HepG2 (cell line): ENCODE measurements at regions not wholly inside any gene's neighbourhood (a gene's known extent, or its start where the extent isn't known, plus 50 kb on each side); places are given as distances from the start of the nearest gene placed in this dataset.

Source experiments
- ARNTL ChIP-seq: sonication (generic); formaldehyde crosslinking; IDR thresholded peaks from 2 replicates; pipeline ENCODE4 v1.4.0; 2020; ENCODE audit warnings: mild to moderate bottlenecking, missing genetic modification reagents
- GABPA ChIP-seq, 2 experiments: IDR thresholded peaks; 2 replicates each; pipeline ENCODE4 v1.6.1; 2011 to 2016; ENCODE audit warnings: low read depth in 2 of 2, low read length in 1 of 2, missing biosample characterization in 1 of 2, missing genetic modification characterization in 1 of 2
- MLLT10 ChIP-seq: sonication (generic); formaldehyde crosslinking; IDR thresholded peaks from 2 replicates; pipeline ENCODE4 v1.4.0; 2020; ENCODE audit warnings: missing genetic modification reagents
- NR1H2 ChIP-seq: sonication (generic); formaldehyde crosslinking; IDR thresholded peaks from 2 replicates; pipeline ENCODE4 v1.8.1; 2022; ENCODE audit warnings: low read depth, missing genetic modification reagents, borderline replicate concordance
- TAF1 ChIP-seq: sonication (generic); formaldehyde crosslinking; IDR thresholded peaks from 2 replicates; pipeline ENCODE4 v1.4.0; 2020; ENCODE audit warnings: missing genetic modification reagents
- ZEB1 ChIP-seq: IDR thresholded peaks from 2 replicates; pipeline ENCODE4 v1.6.1; 2012; ENCODE audit warnings: mild to moderate bottlenecking, low read depth, inconsistent platforms; ENCODE audit not compliant: insufficient replicate concordance
- ZNF501 ChIP-seq: sonication (generic); formaldehyde crosslinking; IDR thresholded peaks from 2 replicates; pipeline ENCODE4 v1.5.1; 2020; ENCODE audit warnings: mild to moderate bottlenecking, moderate library complexity, missing genetic modification reagents
- TF ChIP-seq, protein P1 (sequence below): IDR thresholded peaks from 2 replicates; pipeline ENCODE4 v1.6.1; 2016; ENCODE audit warnings: missing compliant biosample characterization, missing genetic modification reagents, borderline replicate concordance
- TF ChIP-seq, protein P2 (sequence below): sonication (generic); formaldehyde crosslinking; IDR thresholded peaks from 2 replicates; pipeline ENCODE4 v1.5.0; 2020; ENCODE audit warnings: mild to moderate bottlenecking, missing genetic modification reagents, moderate library complexity
- TF ChIP-seq, protein P3 (sequence below): IDR thresholded peaks from 2 replicates; pipeline ENCODE4 v1.6.1; 2016

DNA sequence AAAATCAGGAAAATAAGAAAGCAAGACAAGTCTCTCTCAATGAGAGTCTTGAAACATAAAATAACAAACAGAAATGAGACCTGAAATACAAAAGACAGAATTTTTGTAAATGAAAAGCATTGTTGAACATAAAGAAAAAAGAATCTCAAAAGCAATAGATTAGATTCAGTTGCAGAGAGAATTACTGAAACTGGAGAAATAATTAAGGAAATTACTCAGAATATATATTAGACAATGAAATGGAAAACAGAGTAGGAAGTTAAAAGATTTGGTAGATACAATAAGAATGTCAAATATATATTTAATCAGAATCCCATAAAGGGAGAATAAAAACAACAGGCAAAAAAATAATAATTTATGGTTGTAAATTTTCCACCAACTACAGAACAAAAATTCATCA is 308.3 kb downstream of the CRPPA start:
- TF ChIP-seq, protein P1, sequence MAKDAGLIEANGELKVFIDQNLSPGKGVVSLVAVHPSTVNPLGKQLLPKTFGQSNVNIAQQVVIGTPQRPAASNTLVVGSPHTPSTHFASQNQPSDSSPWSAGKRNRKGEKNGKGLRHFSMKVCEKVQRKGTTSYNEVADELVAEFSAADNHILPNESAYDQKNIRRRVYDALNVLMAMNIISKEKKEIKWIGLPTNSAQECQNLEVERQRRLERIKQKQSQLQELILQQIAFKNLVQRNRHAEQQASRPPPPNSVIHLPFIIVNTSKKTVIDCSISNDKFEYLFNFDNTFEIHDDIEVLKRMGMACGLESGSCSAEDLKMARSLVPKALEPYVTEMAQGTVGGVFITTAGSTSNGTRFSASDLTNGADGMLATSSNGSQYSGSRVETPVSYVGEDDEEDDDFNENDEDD (CRISPR knock-in tag), result no peak
- no peak for TF ChIP-seq ZEB1
- TF ChIP-seq, protein P2, sequence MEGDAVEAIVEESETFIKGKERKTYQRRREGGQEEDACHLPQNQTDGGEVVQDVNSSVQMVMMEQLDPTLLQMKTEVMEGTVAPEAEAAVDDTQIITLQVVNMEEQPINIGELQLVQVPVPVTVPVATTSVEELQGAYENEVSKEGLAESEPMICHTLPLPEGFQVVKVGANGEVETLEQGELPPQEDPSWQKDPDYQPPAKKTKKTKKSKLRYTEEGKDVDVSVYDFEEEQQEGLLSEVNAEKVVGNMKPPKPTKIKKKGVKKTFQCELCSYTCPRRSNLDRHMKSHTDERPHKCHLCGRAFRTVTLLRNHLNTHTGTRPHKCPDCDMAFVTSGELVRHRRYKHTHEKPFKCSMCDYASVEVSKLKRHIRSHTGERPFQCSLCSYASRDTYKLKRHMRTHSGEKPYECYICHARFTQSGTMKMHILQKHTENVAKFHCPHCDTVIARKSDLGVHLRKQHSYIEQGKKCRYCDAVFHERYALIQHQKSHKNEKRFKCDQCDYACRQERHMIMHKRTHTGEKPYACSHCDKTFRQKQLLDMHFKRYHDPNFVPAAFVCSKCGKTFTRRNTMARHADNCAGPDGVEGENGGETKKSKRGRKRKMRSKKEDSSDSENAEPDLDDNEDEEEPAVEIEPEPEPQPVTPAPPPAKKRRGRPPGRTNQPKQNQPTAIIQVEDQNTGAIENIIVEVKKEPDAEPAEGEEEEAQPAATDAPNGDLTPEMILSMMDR (CRISPR knock-in tag), result no peak
- no peak for TF ChIP-seq GABPA (IDR thresholded peaks at IDR 0.05; ENCODE audit: low read depth, low read length)
- no peak for TF ChIP-seq GABPA (CRISPR knock-in tag; IDR thresholded peaks at IDR 0.05; ENCODE audit: low read depth)
- no peak for TF ChIP-seq NR1H2 (CRISPR knock-in tag)
- TF ChIP-seq ZNF501, result no peak
- no peak for TF ChIP-seq MLLT10 (CRISPR knock-in tag)
- no peak for TF ChIP-seq ARNTL (CRISPR knock-in tag)
- TF ChIP-seq TAF1 (CRISPR knock-in tag), result no peak
- TF ChIP-seq, protein P3, sequence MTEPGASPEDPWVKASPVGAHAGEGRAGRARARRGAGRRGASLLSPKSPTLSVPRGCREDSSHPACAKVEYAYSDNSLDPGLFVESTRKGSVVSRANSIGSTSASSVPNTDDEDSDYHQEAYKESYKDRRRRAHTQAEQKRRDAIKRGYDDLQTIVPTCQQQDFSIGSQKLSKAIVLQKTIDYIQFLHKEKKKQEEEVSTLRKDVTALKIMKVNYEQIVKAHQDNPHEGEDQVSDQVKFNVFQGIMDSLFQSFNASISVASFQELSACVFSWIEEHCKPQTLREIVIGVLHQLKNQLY (CRISPR knock-in tag), result no peak
